ENCODE measurements at regions not wholly inside any gene's neighbourhood (a gene's known extent, or its start where the extent isn't known, plus 50 kb on each side); places are given as distances from the start of the nearest gene placed in this dataset.
"Not testable (repeated sequence)": the region's sequence is repeated elsewhere in the genome, so short reads cannot be mapped to it uniquely, and the experiment has no call there.

- DNase-seq (ENCODE audit: low read depth): no peak
Observed at GRCh38 chr1:113185463-113186104, 112.6 kb downstream of the LRIG2 start.

GRCh38 chr1:113190078-113190477 lies 117.1 kb downstream of the LRIG2 start:
- no peak for DNase-seq (ENCODE audit: low read depth)

GRCh38 chr1:113190930-113191329 lies 117.9 kb downstream of the LRIG2 start:
- DNase-seq (ENCODE audit: low read depth): no peak

GRCh38 chr1:113191579-113192076 lies 118.6 kb downstream of the LRIG2 start:
- DNase-seq (ENCODE audit: low read depth): no peak

GRCh38 chr1:113192242-113192641 lies 119.2 kb downstream of the LRIG2 start:
- no peak for DNase-seq (ENCODE audit: low read depth)

GRCh38 chr1:113192980-113193379 lies 120.0 kb downstream of the LRIG2 start:
- DNase-seq (ENCODE audit: low read depth): no peak

- DNase-seq (ENCODE audit: low read depth): no peak
Observed at GRCh38 chr1:113194846-113195830, 122.1 kb downstream of the LRIG2 start.

- DNase-seq (ENCODE audit: low read depth): no peak
Observed at GRCh38 chr1:113197719-113198330, 124.8 kb downstream of the LRIG2 start.

- no peak for DNase-seq (ENCODE audit: low read depth)
Observed at GRCh38 chr1:113198806-113199205, 125.8 kb downstream of the LRIG2 start.

GRCh38 chr1:113199760-113200455 lies 126.9 kb downstream of the LRIG2 start:
- no peak for DNase-seq (ENCODE audit: low read depth)

GRCh38 chr1:113201560-113201959 lies 128.6 kb downstream of the LRIG2 start:
- DNase-seq (ENCODE audit: low read depth): no peak

- DNase-seq (ENCODE audit: low read depth): no peak
Observed at GRCh38 chr1:113205980-113206766, 133.2 kb downstream of the LRIG2 start.

GRCh38 chr1:113207019-113207418 lies 134.0 kb downstream of the LRIG2 start:
- DNase-seq (ENCODE audit: low read depth): peak; percentile 3

- no peak for DNase-seq (ENCODE audit: low read depth)
Observed at GRCh38 chr1:113207457-113207856, 134.5 kb downstream of the LRIG2 start.

- not testable (repeated sequence) for DNase-seq (ENCODE audit: low read depth)
Observed at GRCh38 chr1:113208425-113208824, 135.4 kb downstream of the LRIG2 start.

GRCh38 chr1:113210248-113210647 lies 137.2 kb downstream of the LRIG2 start:
- no peak for DNase-seq (ENCODE audit: low read depth)

- DNase-seq (ENCODE audit: low read depth): no peak
Observed at GRCh38 chr1:113211467-113211866, 138.5 kb downstream of the LRIG2 start.

GRCh38 chr1:113215015-113215414 lies 142.0 kb downstream of the LRIG2 start:
- DNase-seq (ENCODE audit: low read depth): no peak

- DNase-seq (ENCODE audit: low read depth): no peak
Observed at GRCh38 chr1:113216664-113217063, 143.7 kb downstream of the LRIG2 start.

- no peak for DNase-seq (ENCODE audit: low read depth)
Observed at GRCh38 chr1:113217447-113218208, 144.6 kb downstream of the LRIG2 start.

Measured in ELR (cell line).